Stimulated activated CD8-positive, alpha-beta memory T cell treated with anti-CD3 and anti-CD28 coated beads, Interleukin-4, amount 100 ng/mL, for 48 hours (primary cell): ENCODE measurements at regions not wholly inside any gene's neighbourhood (a gene's known extent, or its start where the extent isn't known, plus 50 kb on each side); places are given as distances from the start of the nearest gene placed in this dataset.
"Not testable (repeated sequence)": the region's sequence is repeated elsewhere in the genome, so short reads cannot be mapped to it uniquely, and the experiment has no call there.

Source experiments
- DNase-seq: peaks from one replicate; pipeline ENCODE4 v3.0.0-alpha.2; 2020

DNA sequence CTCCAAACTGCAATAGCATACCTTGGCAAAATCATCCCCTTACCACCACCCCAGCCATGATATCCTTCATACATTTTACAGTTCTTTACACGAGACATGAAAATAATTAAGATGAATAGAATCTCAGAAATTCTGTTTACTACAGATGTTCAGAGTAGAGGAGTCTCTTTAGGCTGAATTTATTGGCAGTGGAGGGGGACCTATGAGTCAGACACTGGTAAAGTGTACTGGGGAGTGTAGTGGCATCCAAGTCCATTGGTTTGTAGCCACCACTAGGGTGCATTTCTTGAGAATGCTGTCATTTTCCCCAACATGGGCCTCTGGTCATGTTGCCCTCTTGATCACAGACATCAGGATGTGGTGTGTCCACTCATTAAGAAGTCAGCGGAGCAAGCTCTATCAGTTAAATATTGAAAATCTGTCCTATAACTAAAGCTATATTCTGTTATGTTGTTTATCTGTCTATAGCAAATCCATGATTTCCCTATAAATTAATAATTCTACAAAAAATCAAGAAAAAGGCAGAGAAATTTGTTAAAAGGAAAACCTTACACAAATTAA lies 672.2 kb downstream of the PRIM2 start:
- DNase-seq: not testable (repeated sequence)

- DNase-seq: not testable (repeated sequence)
These were observed 681.6 kb downstream of the PRIM2 start for GRCh38 chr6:57998858-57999619.

GRCh38 chr6:58000233-58000632 lies 682.8 kb downstream of the PRIM2 start:
- not testable (repeated sequence) for DNase-seq

DNA sequence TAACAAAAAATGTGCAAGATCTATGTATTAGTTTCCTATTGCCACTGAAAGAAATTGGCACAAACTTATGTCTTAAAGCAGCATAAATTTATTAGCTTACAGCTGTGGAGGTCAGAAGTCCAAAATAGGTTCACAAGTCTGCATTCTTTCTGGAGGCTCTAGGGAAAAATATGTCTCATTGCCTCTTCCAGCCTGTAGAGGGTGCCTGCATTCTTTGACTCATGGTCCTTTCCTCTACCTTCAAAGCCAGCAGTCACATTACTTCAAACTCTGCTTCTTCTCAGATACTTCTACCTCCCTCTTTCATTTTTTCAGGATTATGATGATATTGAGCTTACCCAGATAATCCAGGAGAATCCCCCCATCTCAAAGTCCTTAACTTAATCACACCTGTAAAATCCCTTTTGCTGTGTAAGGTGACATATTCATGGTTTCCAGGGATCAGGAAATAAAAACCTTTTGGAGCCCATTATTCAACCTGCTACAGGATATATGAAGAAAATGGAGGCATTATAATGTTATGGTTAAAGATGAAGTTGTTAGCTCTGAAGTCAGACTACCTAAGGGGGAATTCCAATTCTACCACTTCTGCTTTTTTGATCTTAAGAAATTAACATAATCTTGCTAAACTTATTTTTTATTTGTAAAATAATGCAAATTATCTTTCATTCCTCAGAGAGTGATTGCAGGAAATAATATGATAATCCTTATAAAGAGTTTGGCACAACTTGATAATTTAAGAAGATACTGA lies 686.2 kb downstream of the PRIM2 start:
- DNase-seq: not testable (repeated sequence)

DNA sequence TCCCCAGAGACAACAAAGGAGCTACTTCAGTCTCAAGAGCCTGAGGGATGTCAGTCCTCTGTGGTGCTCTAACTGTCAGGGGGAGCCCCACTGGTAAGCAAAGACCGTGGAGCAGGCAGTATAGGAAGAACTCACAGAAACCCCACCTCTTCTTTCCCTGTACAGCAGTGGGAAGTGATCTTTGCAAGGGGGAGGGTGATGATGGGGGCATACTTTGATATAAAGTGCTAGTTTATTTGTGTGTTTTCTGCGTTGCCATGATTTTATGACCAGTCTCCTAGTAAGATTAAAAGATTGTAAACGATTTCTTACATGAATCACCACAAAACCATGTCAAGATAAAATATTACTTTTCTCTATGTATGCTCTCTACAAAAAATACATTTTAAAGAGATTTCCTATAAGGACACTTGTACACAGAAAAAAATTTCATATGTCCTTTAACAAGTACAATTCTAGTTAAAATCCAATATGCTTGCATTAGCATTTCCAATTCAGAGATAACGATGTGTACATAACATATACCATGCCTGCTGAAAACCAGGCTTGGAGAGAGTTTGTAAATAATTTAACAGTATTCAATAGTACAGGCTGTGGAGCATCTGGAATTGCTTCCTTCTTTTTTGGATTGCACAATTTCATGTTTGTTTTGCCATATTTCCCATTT lies 690.0 kb downstream of the PRIM2 start:
- not testable (repeated sequence) for DNase-seq

DNA sequence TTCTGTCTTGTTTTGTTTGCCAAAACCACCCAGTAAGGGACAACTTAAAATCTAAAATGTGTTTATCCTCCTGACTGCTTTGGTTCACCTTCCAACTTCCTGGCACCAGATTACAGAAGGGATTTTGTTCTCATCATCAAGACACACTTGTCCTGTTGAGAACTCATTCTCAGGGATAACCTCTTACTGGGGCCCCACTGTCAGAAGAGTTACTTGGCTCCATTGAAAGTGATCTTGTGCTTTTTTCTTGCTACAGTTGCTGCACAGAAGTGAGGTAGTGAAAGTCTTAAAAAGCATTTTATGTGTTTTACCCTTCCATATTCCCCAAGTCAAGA lies 690.5 kb downstream of the PRIM2 start:
- not testable (repeated sequence) for DNase-seq

DNA sequence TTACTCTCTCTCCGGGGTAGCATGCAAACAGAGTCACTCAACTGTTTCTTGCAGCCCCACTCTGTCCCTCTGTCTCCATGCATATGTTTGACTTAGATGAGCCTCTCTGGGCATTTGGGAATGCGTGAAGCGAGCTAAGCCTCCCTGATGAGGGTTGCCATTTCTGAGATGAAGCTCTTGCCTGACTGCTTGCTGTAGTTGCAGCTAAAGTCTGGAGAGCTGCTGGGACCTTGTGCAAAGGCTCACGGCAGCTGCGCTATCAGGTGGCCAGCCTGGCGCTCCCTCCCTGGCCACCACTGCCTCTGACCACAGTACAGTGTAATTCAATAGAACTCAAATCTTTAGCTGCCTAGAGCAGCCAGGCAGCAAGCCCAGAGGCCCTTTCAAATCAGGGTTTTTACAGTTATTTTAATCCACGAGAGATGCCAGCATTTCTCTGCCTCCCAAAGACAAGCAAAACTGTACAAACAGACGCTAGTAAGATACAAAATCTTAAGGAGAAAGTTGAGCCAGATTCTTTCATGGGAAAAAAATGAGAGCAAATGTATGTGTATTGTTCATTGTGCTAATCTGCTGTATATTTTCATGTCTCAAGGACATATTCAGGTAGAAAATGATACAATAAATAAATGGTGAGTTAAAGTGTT lies 694.6 kb downstream of the PRIM2 start:
- DNase-seq: not testable (repeated sequence)

DNA sequence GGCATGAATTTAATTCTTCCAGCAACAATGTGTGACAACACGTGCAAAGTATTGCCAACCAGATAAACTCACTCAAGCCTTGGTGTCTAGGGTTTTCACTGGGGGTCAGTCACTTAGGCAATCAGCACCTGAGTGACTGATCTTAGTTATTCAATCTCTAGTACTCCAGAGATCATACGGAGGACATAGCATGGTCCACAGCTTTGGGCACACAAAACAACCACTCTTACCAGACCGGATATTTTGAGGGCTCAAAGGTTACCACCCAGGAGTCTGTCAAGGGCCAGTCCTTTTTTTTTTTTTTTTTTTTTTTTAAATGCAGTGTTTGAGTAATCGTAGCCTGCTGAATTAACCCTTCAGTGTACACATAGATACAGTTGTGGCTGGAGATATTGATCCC lies 699.2 kb downstream of the PRIM2 start:
- not testable (repeated sequence) for DNase-seq

DNA sequence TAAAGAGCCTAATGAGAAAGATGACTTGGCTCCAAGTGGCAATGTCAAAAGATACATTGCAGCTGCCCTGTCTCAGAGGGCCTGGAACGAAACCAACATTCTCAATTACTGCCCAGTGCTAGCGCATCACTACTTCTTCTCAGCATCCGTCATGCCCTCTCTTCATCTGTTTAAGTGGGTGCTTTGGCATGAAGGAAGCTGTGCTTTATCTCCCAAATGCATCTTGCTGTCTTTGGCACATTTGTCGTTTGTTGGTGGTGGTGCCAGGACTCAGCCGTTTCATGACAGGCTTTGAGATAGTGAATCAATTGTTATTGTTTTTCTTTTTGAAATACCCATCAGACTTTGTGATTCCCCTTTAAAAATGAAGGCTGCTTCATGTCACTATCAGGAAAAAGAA lies 710.8 kb downstream of the PRIM2 start:
- not testable (repeated sequence) for DNase-seq

- not testable (repeated sequence) for DNase-seq
These were observed 720.8 kb downstream of the PRIM2 start for GRCh38 chr6:58038213-58038612.

DNA sequence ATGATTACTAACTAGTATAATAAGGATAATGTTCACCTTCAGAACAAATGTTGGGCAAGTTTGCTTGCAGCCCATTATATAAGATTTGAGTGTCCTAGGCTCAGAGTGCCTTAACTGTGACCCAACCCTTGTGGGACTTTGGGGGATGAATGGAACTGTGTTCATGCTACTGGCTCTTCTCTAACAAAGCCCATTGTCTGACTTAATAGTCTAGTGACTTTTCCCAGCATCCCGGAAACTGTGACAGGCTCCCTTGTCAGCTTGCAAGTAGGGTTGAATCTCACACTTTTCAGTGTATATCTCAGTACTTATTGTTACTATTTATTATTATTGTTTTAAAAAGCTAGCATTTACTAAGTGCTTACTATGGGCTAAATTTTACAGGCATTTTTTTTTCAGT lies 729.2 kb downstream of the PRIM2 start:
- DNase-seq: not testable (repeated sequence)

- not testable (repeated sequence) for DNase-seq
These were observed 730.0 kb downstream of the PRIM2 start for GRCh38 chr6:58047389-58047788.

DNA sequence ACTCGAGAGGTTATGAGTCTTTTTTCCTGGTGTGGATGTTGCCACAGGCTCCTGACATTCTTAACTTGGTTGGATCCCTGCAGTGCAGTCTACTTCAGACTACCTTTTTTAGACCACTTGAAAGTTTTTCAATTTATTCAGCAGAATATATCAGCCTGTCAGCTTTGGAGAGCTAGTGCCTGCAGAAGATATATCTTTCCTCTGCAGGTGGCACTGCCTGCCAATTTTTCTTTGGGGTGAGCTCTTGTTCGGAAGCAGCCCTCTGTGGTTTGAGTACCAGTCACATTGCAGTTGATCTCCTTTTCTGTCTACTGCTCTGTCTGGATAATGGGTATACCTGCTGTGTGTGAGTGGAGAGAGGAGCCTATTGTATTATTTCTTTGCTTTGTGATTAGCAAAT lies 730.4 kb downstream of the PRIM2 start:
- not testable (repeated sequence) for DNase-seq

- not testable (repeated sequence) for DNase-seq
These were observed 738.2 kb downstream of the PRIM2 start for GRCh38 chr6:58055465-58056176.

GRCh38 chr6:58059701-58060100 lies 742.3 kb downstream of the PRIM2 start:
- not testable (repeated sequence) for DNase-seq

DNA sequence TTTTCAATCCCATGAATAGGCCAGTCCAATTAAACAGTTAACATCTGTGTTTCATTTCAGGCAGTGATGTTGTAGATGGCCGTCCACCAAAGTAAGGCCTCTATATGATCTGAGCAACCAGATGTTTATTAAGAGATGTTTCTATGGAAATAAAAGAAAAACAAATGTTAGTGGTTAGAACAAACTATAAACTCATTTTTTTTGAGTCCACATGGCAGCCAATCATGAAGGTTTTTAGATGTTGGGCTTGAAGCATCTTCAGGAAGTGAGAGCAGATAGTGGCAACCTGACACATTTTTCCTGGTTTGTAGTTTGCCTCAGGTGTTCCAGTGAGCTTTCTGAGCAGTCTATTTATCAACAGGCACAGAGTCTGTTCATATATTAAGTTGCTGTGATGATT lies 746.1 kb downstream of the PRIM2 start:
- not testable (repeated sequence) for DNase-seq

DNA sequence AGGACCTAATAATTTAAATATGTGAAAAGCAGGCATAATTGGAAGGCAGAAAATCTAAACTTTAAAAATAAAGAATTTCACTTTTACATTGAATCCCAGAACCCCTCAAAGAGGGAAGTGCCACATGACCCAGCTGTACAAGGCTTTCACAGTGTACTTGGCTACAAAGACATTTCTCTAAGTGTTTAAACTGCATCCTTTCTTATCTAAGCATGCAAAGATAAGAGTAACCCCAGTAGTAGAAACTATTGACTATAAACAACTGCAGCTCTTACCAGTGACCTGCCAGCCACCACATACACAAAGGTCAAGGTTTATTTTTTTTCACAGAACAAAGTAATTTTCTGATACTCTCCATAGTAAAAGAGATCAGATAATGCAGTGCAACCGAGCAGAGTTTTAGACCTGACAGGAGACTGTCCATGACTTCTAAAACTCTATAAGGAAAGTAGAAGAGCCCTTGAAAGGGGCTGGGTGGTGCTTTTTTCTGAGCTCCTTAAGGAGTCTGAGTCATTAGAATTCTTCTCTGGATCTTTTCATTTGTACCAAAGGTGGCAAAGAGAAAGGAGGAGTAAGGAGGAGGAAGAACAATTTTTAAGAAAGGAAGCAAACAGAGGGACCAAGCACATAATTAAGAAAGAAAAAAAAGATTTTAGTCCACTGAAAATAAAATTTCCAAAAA lies 750.6 kb downstream of the PRIM2 start:
- DNase-seq: not testable (repeated sequence)

- DNase-seq: no peak
These were observed 755.8 kb downstream of the PRIM2 start for GRCh38 chr6:58073263-58073662.

GRCh38 chr6:58090067-58090466 lies 772.6 kb downstream of the PRIM2 start:
- not testable (repeated sequence) for DNase-seq

- not testable (repeated sequence) for DNase-seq
These were observed 779.8 kb downstream of the PRIM2 start for GRCh38 chr6:58097251-58097650.

GRCh38 chr6:58113960-58114359 lies 796.5 kb downstream of the PRIM2 start:
- DNase-seq: no peak
